Liver (tissue), 3 donors: ENCODE measurements at regions not wholly inside any gene's neighbourhood (a gene's known extent, or its start where the extent isn't known, plus 50 kb on each side); places are given as distances from the start of the nearest gene placed in this dataset.
"Not testable (repeated sequence)": the region's sequence is repeated elsewhere in the genome, so short reads cannot be mapped to it uniquely, and the experiment has no call there.

Source experiments
- EGR1 ChIP-seq, 2 donors: IDR thresholded peaks; 2 replicates each; pipeline ENCODE4 v1.6.1; 2016 to 2018; ENCODE audit warnings: antibody characterized with exemption in 2 of 2, low read depth in 2 of 2
- FOXA1 ChIP-seq: IDR thresholded peaks from 2 replicates; pipeline ENCODE4 v1.6.1; 2016; ENCODE audit warnings: antibody characterized with exemption
- GABPA ChIP-seq, 2 donors: IDR thresholded peaks in 1 of 2; conservative IDR thresholded peaks in 1 of 2; 2 replicates each; pipeline ENCODE4 v1.6.1; 2016; ENCODE audit warnings: antibody characterized with exemption in 2 of 2, mild to moderate bottlenecking in 1 of 2, moderate library complexity in 1 of 2
- JUND ChIP-seq, 2 donors: IDR thresholded peaks; 2 replicates each; pipeline ENCODE4 v1.6.1; 2016; ENCODE audit warnings: antibody characterized with exemption in 2 of 2
- NR2F2 ChIP-seq: IDR thresholded peaks from 2 replicates; pipeline ENCODE4 v1.6.1; 2016; ENCODE audit warnings: antibody characterized with exemption
- RAD21 ChIP-seq, 2 donors: IDR thresholded peaks; 2 replicates each; pipeline ENCODE4 v1.6.1; 2016; ENCODE audit warnings: antibody characterized with exemption in 2 of 2, mild to moderate bottlenecking in 2 of 2
- RXRA ChIP-seq, 2 donors: IDR thresholded peaks; 2 replicates each; pipeline ENCODE4 v1.6.1; 2017 to 2018; ENCODE audit warnings: antibody characterized with exemption in 2 of 2, mild to moderate bottlenecking in 1 of 2
- SP1 ChIP-seq: IDR thresholded peaks from 2 replicates; pipeline ENCODE4 v1.6.1; 2018; ENCODE audit warnings: antibody characterized with exemption, mild to moderate bottlenecking
- TAF1 ChIP-seq: conservative IDR thresholded peaks from 2 replicates; pipeline ENCODE4 v1.6.1; 2016; ENCODE audit warnings: antibody characterized with exemption, mild to moderate bottlenecking
- YY1 ChIP-seq: IDR thresholded peaks from 2 replicates; pipeline ENCODE4 v1.6.1; 2016; ENCODE audit warnings: antibody characterized with exemption, mild to moderate bottlenecking
- TF ChIP-seq, protein P1 (sequence below): fragments of 150-350 bp; IDR thresholded peaks from 2 replicates; pipeline ENCODE4 v1.5.1; 2017; ENCODE audit warnings: improper control_type of control experiment, low read depth, low read length; ENCODE audit not compliant: missing input control
- TF ChIP-seq, protein P2 (sequence below): IDR thresholded peaks from 2 replicates; pipeline ENCODE4 v1.6.1; 2016; ENCODE audit warnings: antibody characterized with exemption, mild to moderate bottlenecking
- TF ChIP-seq, protein P3 (sequence below): IDR thresholded peaks from 2 replicates; pipeline ENCODE4 v1.6.1; 2016; ENCODE audit warnings: antibody characterized with exemption
- TF ChIP-seq, protein P4 (sequence below): IDR thresholded peaks from 2 replicates; pipeline ENCODE4 v1.6.1; 2016; ENCODE audit warnings: antibody characterized with exemption
- donor health status: healthy.
- donor health status: healthy.

DNA sequence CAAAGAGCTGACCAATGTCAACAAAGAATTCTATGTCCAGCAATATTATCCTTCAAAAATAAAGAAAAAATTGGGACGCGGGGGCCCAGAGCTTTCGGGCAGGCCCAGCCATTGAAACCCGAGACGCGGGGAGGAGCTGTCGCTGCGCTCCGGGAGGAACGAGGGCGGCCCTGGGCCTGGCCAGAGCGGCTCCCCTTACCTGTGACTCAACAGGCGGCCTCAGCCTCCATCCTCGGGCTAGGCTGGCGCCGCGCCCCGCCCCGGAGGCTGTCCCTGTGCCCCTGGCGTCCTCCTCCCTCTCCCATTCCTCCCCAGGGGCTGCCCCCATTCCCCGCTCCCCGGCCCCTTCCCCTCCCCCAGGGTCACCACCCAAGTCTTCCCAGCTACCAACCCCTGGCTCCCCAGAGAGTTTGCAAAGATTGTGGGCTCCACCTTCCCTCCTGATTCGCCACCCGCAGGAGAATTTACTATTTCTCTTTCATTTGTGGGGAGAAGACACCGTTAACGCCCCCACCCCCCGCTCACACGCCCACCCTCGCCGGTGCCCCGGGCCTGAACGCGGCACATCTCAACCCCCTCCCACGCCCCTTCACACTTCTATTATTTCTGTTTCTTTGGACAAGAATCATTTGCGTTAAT, 127.9 kb downstream of the ARRDC4 start:
- TF ChIP-seq, protein P1, sequence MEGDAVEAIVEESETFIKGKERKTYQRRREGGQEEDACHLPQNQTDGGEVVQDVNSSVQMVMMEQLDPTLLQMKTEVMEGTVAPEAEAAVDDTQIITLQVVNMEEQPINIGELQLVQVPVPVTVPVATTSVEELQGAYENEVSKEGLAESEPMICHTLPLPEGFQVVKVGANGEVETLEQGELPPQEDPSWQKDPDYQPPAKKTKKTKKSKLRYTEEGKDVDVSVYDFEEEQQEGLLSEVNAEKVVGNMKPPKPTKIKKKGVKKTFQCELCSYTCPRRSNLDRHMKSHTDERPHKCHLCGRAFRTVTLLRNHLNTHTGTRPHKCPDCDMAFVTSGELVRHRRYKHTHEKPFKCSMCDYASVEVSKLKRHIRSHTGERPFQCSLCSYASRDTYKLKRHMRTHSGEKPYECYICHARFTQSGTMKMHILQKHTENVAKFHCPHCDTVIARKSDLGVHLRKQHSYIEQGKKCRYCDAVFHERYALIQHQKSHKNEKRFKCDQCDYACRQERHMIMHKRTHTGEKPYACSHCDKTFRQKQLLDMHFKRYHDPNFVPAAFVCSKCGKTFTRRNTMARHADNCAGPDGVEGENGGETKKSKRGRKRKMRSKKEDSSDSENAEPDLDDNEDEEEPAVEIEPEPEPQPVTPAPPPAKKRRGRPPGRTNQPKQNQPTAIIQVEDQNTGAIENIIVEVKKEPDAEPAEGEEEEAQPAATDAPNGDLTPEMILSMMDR, result not testable (repeated sequence)
- TF ChIP-seq, protein P2, sequence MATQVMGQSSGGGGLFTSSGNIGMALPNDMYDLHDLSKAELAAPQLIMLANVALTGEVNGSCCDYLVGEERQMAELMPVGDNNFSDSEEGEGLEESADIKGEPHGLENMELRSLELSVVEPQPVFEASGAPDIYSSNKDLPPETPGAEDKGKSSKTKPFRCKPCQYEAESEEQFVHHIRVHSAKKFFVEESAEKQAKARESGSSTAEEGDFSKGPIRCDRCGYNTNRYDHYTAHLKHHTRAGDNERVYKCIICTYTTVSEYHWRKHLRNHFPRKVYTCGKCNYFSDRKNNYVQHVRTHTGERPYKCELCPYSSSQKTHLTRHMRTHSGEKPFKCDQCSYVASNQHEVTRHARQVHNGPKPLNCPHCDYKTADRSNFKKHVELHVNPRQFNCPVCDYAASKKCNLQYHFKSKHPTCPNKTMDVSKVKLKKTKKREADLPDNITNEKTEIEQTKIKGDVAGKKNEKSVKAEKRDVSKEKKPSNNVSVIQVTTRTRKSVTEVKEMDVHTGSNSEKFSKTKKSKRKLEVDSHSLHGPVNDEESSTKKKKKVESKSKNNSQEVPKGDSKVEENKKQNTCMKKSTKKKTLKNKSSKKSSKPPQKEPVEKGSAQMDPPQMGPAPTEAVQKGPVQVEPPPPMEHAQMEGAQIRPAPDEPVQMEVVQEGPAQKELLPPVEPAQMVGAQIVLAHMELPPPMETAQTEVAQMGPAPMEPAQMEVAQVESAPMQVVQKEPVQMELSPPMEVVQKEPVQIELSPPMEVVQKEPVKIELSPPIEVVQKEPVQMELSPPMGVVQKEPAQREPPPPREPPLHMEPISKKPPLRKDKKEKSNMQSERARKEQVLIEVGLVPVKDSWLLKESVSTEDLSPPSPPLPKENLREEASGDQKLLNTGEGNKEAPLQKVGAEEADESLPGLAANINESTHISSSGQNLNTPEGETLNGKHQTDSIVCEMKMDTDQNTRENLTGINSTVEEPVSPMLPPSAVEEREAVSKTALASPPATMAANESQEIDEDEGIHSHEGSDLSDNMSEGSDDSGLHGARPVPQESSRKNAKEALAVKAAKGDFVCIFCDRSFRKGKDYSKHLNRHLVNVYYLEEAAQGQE, result not testable (repeated sequence)
- TF ChIP-seq, protein P3, sequence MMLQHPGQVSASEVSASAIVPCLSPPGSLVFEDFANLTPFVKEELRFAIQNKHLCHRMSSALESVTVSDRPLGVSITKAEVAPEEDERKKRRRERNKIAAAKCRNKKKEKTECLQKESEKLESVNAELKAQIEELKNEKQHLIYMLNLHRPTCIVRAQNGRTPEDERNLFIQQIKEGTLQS, result not testable (repeated sequence)
- TF ChIP-seq, protein P4, sequence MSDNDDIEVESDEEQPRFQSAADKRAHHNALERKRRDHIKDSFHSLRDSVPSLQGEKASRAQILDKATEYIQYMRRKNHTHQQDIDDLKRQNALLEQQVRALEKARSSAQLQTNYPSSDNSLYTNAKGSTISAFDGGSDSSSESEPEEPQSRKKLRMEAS, result not testable (repeated sequence)
- not testable (repeated sequence) for TF ChIP-seq TAF1; GABPA (IDR thresholded peaks at IDR 0.05 in 1 of 2, conservative IDR thresholded peaks at IDR 0.05 in 1 of 2); RAD21 (IDR thresholded peaks at IDR 0.05); SP1; JUND (IDR thresholded peaks at IDR 0.05); EGR1 (IDR thresholded peaks at IDR 0.05; ENCODE audit: low read depth in 2 of 2); RXRA (IDR thresholded peaks at IDR 0.05); YY1; NR2F2; FOXA1
